GM18873 (cell line): ENCODE measurements at regions not wholly inside any gene's neighbourhood (a gene's known extent, or its start where the extent isn't known, plus 50 kb on each side); places are given as distances from the start of the nearest gene placed in this dataset.

Experiments used
- ATAC-seq: cut with Tn5 transposase; IDR thresholded peaks from one replicate; pipeline ENCODE4 v1.9.1; 2021; ENCODE audit warnings: mild to moderate bottlenecking, moderate library complexity, moderate number of reproducible peaks; ENCODE audit not compliant: unreplicated experiment, low FRiP score

- ATAC-seq: no peak
Observed at GRCh38 chr2:7279421-7279949, 362.3 kb downstream of the RNF144A start.

GRCh38 chr2:7280790-7281189 lies 363.6 kb downstream of the RNF144A start:
- no peak for ATAC-seq

DNA sequence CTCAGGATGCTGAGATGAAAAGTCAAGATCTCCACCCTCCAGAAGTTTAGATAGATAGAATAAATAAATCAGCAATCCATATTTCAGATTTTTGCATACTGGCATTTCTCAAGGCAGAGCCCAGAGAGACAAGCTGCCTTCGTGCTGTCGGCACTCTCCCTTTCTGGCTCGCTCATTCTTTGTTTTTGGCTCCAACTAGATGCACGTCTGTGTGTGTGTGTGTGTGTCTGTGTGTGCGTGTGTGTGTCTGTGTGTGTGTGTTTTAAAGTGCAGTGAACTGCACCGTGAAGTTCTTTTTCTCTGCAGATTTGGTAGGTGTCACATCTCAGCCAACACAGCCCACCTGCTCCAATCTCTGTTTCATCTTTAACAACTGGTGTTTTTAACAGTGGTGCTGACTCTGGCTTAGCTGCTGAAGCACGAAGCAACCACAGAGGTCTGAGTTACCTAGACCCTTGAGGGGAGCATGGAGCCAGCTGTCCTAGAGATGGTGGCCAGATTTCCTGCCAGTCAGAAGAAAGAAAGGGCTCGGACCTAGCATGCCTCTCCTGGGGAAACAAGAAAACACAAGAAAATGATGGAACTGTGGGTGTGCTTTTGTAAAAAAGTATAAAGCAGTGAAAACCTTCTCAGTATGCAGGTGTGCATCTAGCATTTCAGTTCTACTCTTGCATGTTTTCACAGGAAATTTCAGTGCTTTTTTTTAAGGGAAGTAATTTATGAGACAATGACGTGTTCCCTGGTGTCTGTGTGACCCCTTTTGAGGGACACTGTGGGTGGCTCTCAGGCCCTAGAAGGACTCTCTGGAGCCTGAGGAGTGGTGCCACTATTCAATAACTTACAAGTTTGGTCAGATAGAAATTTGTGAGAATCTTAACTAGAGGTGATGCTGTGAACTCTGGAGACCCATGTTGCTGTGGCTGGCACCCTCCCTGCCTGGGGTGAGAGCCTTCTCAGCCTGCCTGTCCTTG lies 364.3 kb downstream of the RNF144A start:
- ATAC-seq: no peak

DNA sequence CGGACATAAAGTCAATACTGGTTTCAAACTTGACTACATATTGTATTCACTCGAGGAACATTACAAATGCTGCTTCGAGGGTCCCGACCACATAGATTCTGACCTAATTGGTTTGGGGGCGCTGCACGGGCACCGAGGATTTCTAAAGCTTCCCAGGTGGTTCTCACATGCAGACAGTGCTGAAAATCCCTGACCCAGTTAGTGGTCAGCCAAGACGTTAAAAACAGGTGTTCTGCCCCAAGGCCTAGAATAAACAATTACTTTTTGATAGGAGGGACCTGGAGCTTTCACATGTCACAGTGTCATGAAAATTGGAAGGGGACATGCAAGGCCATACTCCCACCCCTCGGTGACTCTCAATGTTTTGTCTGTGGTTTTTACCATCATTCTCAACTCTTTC lies 368.9 kb downstream of the RNF144A start:
- no peak for ATAC-seq

DNA sequence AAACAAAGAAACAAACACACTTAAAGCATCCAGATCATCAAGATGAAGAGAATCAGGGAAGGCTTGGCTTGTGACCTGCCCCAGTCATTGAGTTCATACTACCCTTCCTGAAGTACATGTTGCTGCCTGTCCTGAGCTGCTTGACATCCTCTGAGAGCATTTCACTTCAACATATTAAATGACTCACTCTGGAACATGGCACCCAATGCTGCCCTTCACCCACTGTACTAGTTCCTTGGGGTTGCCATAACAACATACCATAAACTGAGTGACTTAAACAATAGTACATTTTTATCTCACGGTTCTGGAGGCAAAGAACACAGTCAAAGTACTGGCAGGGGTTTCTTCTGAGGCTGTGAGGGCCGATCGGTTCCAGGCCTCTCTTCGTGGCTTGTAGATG lies 371.3 kb downstream of the RNF144A start:
- ATAC-seq: no peak

GRCh38 chr2:7289697-7290096 lies 372.5 kb downstream of the RNF144A start:
- ATAC-seq: no peak

- no peak for ATAC-seq
Observed at GRCh38 chr2:7292154-7292691, 375.0 kb downstream of the RNF144A start.

DNA sequence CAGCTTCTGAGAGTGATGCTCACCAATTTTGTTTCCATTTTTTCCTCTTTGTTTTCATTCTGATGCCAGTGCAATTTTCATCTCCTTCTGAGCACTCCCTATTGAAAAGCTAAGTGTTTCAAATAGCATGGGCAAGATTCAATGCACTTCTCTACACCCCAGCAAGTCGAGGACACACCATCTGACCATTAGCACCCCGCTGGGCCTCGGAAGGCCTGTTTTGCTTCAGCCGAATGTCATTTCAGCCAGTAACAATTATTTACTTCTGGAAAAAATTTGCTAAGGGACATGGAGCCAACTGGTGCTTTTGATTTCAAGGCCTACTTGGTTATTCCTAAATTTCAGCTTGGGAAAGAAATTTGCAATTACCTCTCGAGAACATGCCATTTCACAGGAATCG lies 392.4 kb downstream of the RNF144A start:
- ATAC-seq: no peak

DNA sequence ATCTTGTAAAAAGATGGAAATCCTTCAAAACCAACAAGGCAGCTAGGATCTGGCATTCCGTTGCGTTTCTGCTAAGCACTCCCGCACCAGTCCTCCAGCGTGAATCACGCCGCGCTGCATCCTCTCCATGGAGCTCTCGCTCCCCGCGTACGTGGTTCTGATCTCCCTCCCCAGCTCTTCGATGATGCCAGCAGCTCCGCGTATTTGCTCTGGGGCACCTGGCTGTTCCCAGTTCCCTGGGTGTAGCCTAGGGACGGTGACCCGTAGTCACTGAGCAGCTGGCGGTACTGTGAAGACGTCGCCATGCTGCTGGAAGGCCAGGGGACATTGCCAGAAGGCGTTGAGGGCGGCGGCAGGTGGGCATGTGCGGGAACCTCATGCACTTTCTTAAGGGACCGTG lies 407.5 kb downstream of the RNF144A start:
- no peak for ATAC-seq

DNA sequence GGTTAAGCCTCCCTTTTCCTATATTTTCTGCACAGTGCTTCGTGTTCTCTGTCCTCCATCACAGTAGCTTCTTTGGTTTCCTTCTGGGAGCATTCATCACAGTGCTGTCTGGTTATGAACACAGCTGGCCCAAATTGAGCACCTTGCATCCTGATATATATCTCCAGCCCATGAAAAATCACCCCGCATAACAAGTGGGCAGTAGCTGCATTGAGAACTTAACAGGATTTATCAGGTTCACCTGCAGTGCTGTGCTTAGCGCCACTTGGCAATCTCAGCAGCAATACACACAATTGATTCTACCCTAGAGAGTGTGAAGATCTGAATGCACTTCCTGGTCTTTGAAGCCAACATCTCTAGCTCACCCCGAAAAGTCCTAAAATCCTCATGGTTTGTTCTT lies 408.0 kb downstream of the RNF144A start:
- no peak for ATAC-seq

DNA sequence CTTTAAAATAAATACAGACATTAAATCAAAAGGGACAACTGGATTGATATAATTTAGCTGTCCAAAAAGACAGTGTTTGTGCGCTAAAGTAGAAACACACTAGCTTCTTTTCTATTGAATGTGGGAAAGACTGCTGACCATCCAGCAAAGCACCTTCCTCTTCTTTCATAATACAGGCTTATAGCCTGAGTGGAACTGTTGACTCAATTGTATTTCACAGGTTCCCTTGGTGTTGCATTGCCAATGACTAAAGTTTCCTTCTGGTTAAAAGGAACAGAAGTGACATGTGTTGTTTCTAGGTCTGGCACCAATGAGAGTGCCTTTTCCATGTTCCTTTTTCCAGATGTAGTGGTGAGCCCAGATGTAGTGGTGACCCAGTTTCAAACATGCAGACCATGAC lies 412.3 kb downstream of the RNF144A start:
- ATAC-seq: no peak

- ATAC-seq: no peak
Observed at GRCh38 chr2:7333189-7333765, 416.1 kb downstream of the RNF144A start.

DNA sequence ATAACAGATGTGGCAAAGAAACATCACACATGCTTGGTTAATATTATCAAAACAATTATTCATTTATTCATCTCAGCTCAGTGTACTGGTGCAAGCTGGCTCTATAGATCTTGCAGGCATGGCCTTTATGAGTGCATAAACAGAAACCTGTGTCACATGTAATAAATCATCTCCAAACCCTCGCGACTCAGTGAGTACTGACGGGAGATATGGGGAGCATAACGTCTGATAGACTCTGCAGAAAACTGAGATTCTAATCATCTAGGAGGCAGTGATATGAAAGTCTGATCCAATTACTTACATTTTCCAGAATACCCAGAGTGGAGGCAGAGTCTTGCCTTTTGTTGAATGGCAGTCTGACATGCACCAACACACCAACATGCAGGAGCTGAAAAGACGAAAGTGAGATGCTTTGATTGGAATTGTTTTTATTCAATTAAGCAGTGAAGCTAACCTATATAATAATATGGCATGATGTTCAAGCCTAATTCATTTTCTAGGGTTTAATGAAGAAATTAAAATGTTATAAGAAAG lies 416.8 kb downstream of the RNF144A start:
- no peak for ATAC-seq

- ATAC-seq: no peak
Observed at GRCh38 chr2:7338961-7339360, 421.7 kb downstream of the RNF144A start.

- ATAC-seq: no peak
Observed at GRCh38 chr2:7346336-7346735, 429.1 kb downstream of the RNF144A start.

DNA sequence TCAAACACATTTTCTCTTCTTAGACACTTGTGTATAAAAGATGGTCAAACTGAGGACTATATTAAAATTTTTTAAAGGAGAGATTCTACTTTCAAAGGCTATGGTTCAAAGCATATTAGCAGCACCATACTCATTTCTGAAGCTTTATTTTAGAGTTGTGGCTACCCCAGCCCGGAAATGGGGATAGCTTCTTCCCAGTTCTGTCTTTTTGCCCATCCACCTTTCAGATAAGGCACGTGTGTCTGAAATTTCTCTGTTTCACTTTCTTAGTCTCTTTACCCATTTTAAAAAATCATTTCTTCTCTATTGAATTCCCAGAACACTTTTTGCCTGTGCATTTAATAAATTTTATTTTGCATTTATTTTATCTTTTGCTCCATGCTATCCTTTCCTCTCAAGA lies 431.5 kb downstream of the RNF144A start:
- no peak for ATAC-seq

- ATAC-seq: no peak
Observed at GRCh38 chr2:7352191-7352590, 435.0 kb downstream of the RNF144A start.

DNA sequence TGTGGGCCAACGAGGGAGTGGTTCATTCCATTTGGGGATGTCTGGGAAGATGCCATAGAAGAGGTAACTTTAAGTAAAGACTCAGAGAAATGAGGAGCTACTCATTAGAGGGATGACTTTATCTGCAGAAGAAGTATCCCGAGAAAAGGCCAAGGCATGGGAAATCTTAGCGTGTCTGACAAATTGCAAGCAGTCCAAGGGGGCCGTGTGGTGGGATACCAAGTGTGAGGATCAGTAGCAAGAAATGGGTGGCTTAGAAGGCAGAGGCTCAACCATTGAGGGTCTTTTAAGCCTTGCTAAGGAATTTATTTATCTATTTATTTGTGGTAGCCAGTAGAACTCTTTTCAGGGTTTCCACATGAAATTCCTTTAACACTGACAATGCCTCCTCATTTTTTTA lies 436.4 kb downstream of the RNF144A start:
- no peak for ATAC-seq

GRCh38 chr2:7355781-7356180 lies 438.6 kb downstream of the RNF144A start:
- no peak for ATAC-seq

DNA sequence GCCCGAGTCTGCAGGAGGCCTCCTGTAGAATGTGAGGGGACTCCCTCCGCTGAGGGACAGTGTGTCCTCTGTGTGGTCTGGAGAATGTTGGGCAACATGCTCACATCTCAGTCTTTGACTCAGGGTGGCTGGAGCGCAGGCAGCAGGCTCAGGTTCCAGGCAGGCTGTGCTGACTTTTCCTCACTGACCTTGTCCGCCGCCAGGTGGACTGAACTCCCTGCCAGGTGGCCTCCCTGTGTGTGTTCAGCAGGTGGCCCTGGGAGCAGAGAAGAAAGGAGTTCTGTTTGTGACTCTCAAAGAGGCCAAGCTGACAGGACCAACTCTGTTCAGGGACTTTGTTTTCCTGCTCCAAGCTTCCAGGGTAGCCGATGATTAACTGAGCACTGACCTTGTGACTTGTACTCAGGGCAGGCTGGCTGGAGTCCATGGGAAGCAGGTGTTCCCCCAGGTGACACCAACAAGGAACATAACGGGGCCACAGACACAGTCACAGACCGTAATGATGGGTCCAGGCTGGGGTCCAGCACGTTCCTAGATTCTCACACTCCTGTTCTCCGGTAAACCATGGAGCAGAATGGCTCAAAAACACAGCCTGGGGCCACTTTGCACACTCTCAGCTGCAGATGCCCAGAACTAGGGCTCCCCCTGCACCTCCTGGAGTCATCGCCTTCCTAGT lies 439.8 kb downstream of the RNF144A start:
- ATAC-seq: no peak

GRCh38 chr2:7357993-7358392 lies 440.8 kb downstream of the RNF144A start:
- ATAC-seq: no peak
